ENCODE measurements at regions not wholly inside any gene's neighbourhood (a gene's known extent, or its start where the extent isn't known, plus 50 kb on each side); places are given as distances from the start of the nearest gene placed in this dataset.

DNA sequence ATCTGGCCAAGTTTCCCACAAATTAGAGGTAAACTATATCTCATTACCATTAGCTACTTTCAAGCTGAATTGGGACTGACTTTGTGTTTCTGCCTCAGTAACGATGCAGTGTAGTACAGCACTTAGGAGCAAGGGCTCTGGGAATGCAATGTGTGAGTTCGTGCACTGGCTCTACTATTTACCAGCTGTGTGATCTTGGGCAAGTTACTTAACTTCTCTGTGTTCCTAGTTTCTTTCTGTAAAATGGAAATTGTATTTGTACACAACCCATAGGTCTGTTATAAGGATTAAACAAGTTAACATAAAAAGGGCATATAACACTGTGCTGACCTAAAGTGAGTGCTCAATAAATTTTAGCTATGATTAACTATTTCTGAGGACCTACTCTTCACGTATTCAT lies 65.0 kb upstream of the CSF1 start:
- intact Hi-C loops (cut with micrococcal nuclease; ENCODE audit: unreplicated experiment) (no loop called here), in situ Hi-C loops (cut with MboI) (no loop called here)
- Histone ChIP-seq H3K27me3 (replicated peaks in 1 of 2; ENCODE audit: control insufficient read depth in 2 of 2, insufficient read depth in 2 of 2, low read length in 1 of 2) (no peaks in the 10 kb centered on the region; a peak in 1 of 4 replicates), H3K4me2 (ENCODE audit: control insufficient read depth, insufficient read depth) (no peak overlapping the region), H3K79me2 (ENCODE audit: control insufficient read depth, insufficient read depth, low read length) (no peaks in the 10 kb centered on the region), H3K36me3 (ENCODE audit: control insufficient read depth in 2 of 2, insufficient read depth in 2 of 2, low read length in 1 of 2) (no peaks in the 10 kb centered on the region), H3K9me3 (replicated peaks; ENCODE audit: control insufficient read depth, insufficient read depth, low read length) (no peaks in the 10 kb centered on the region; the same call in 2 of the 3 replicates), H4K20me1 (ENCODE audit: control insufficient read depth, insufficient read depth) (no peaks in the 10 kb centered on the region), H3K4me3 (no peak overlapping the region), H3K4me1 (ENCODE audit: control insufficient read depth, insufficient read depth, low read length) (no peaks in the 10 kb centered on the region), H2AFZ (ENCODE audit: control insufficient read depth, low read depth, low read length) (no peak overlapping the region), H3K9ac (ENCODE audit: control insufficient read depth, insufficient read depth, low read length) (no peak overlapping the region), H3K27ac (ENCODE audit: control insufficient read depth, insufficient read depth) (no peak overlapping the region)
- ChIA-PET CTCF (interaction anchor here (0.8 to 1.7 kb wide), 6 partner anchors 10 to 205 kb away, joined by 3 to 5 read pairs (median 3); no protein-coding TSS in a partner anchor), RAD21 (ENCODE audit: unreplicated experiment) (interaction anchor here (0.6 to 1.6 kb wide), 3 partner anchors 135 to 1338 kb away, joined by 3 to 4 read pairs (median 3); partner anchors contain the start of gene AHCYL1), SMC1A (ENCODE audit: uncharacterized antibody, unreplicated experiment) (interaction anchor here (0.6 to 1.3 kb wide), 5 partner anchors 25 to 93 kb away, joined by 3 read pairs; no protein-coding TSS in a partner anchor), POLR2A (interaction anchor here (0.6 kb wide), 1 partner anchor 154 kb away, joined by 3 read pairs; no protein-coding TSS in a partner anchor)
- ATAC-seq, result no peak
- no peak for TF ChIP-seq ZBED1 (IDR thresholded peaks at IDR 0.05; ENCODE audit: borderline replicate concordance)
- no peak for TF ChIP-seq ZBTB33 (IDR thresholded peaks at IDR 0.05)
- no peak for TF ChIP-seq PAX8 (IDR thresholded peaks at IDR 0.05)
- no peak for TF ChIP-seq RB1 (IDR thresholded peaks at IDR 0.05; ENCODE audit: borderline replicate concordance)
- no peak for TF ChIP-seq MLLT1 (IDR thresholded peaks at IDR 0.05)
- TF ChIP-seq NRF1 (conservative IDR thresholded peaks at IDR 0.05; ENCODE audit: low read depth, low read length), result no peak
- TF ChIP-seq POLR2AphosphoS2 (IDR thresholded peaks at IDR 0.05; ENCODE audit: low read depth, low read length), result no peak
- no peak for TF ChIP-seq SIN3A (IDR thresholded peaks at IDR 0.05; ENCODE audit: low read depth, low read length)
- FAIRE-seq, result no peak
- WGBS (ENCODE audit: insufficient coverage, insufficient replicate concordance, low lambda C conversion rate, missing lambda C conversion rate), result 66% methylated on average over 3 of the region's 3 CpGs
- BruUV-seq (replicated peaks), result no TSS peak
- no peak for DNase-seq (ENCODE audit: low read depth, low spot score)

All from GM12878 (cell line).